ENCODE measurements at regions not wholly inside any gene's neighbourhood (a gene's known extent, or its start where the extent isn't known, plus 50 kb on each side); places are given as distances from the start of the nearest gene placed in this dataset.

GRCh38 chr7:17486835-17487234 is 188.4 kb downstream of the AHR start:
- H3K4me3 ChIP-seq (ENCODE audit: low read depth, low read length), result no peak overlapping the region
- no peak for TF ChIP-seq CTCF (IDR thresholded peaks at IDR 0.05; ENCODE audit: low read depth, low read length)
- in situ Hi-C loops (cut with HindIII; ENCODE audit: low sequenced_read_pairs), result no loop called here
- no peak for DNase-seq (ENCODE audit: low read depth, low spot score)

- TF ChIP-seq CTCF (IDR thresholded peaks at IDR 0.05; ENCODE audit: low read depth, low read length), result no peak
- DNase-seq (ENCODE audit: low read depth, low spot score), result no peak
- in situ Hi-C loops (cut with HindIII; ENCODE audit: low sequenced_read_pairs), result no loop called here
- no peak overlapping the region for H3K4me3 ChIP-seq (ENCODE audit: low read depth, low read length)
Measured at GRCh38 chr7:17487343-17487742, 188.9 kb downstream of the AHR start.

GRCh38 chr7:17488829-17489228 is 190.4 kb downstream of the AHR start:
- no peak for TF ChIP-seq CTCF (IDR thresholded peaks at IDR 0.05; ENCODE audit: low read depth, low read length)
- in situ Hi-C loops (cut with HindIII; ENCODE audit: low sequenced_read_pairs), result no loop called here

GRCh38 chr7:17489961-17490360 is 191.5 kb downstream of the AHR start:
- no peak overlapping the region for H3K4me3 ChIP-seq (ENCODE audit: low read depth, low read length)
- in situ Hi-C loops (cut with HindIII; ENCODE audit: low sequenced_read_pairs), result no loop called here
- no peak for TF ChIP-seq CTCF (IDR thresholded peaks at IDR 0.05; ENCODE audit: low read depth, low read length)
- DNase-seq (ENCODE audit: low read depth, low spot score), result no peak

More at GRCh38 chr7:17488829-17489228, 190.4 kb downstream of the AHR start:
- no peak overlapping the region for H3K4me3 ChIP-seq (ENCODE audit: low read depth, low read length)
- DNase-seq (ENCODE audit: low read depth, low spot score), result no peak

- in situ Hi-C loops (cut with HindIII; ENCODE audit: low sequenced_read_pairs), result no loop called here
- no peak overlapping the region for H3K4me3 ChIP-seq (ENCODE audit: low read depth, low read length)
Measured at GRCh38 chr7:17490825-17491224, 192.4 kb downstream of the AHR start.

GRCh38 chr7:17492437-17492836 is 194.0 kb downstream of the AHR start:
- DNase-seq (ENCODE audit: low read depth, low spot score), result no peak
- H3K4me3 ChIP-seq (ENCODE audit: low read depth, low read length), result no peak overlapping the region
- TF ChIP-seq CTCF (IDR thresholded peaks at IDR 0.05; ENCODE audit: low read depth, low read length), result no peak
- in situ Hi-C loops (cut with HindIII; ENCODE audit: low sequenced_read_pairs), result no loop called here

More at GRCh38 chr7:17490825-17491224, 192.4 kb downstream of the AHR start:
- TF ChIP-seq CTCF (IDR thresholded peaks at IDR 0.05; ENCODE audit: low read depth, low read length), result no peak
- DNase-seq (ENCODE audit: low read depth, low spot score), result no peak

GRCh38 chr7:17493446-17493845 is 195.0 kb downstream of the AHR start:
- no peak overlapping the region for H3K4me3 ChIP-seq (ENCODE audit: low read depth, low read length)
- TF ChIP-seq CTCF (IDR thresholded peaks at IDR 0.05; ENCODE audit: low read depth, low read length), result no peak
- DNase-seq (ENCODE audit: low read depth, low spot score), result no peak
- in situ Hi-C loops (cut with HindIII; ENCODE audit: low sequenced_read_pairs), result no loop called here

Data from astrocyte of the spinal cord (primary cell).